NCI-H460 (cell line): ENCODE measurements at regions not wholly inside any gene's neighbourhood (a gene's known extent, or its start where the extent isn't known, plus 50 kb on each side); places are given as distances from the start of the nearest gene placed in this dataset.

Experiments used
- DNase-seq: peaks from one replicate; pipeline ENCODE4 v3.0.0-alpha.2; 2016; ENCODE audit warnings: low read depth; ENCODE audit errors: extremely low read depth

- no peak for DNase-seq
Measured at GRCh38 chr15:35757361-35757760, 211.4 kb upstream of the DPH6 start.

- no peak for DNase-seq
Measured at GRCh38 chr15:35757765-35758164, 211.8 kb upstream of the DPH6 start.

GRCh38 chr15:35764661-35765519, 218.9 kb upstream of the DPH6 start:
- no peak for DNase-seq

GRCh38 chr15:35768949-35769348, 223.0 kb upstream of the DPH6 start:
- DNase-seq: no peak

- DNase-seq: no peak
Measured at GRCh38 chr15:35769656-35770055, 223.7 kb upstream of the DPH6 start.

GRCh38 chr15:35771746-35772442, 225.9 kb upstream of the DPH6 start:
- no peak for DNase-seq

GRCh38 chr15:35774653-35775052, 228.7 kb upstream of the DPH6 start:
- no peak for DNase-seq

GRCh38 chr15:35775471-35775870, 229.5 kb upstream of the DPH6 start:
- no peak for DNase-seq

GRCh38 chr15:35777061-35777460, 231.1 kb upstream of the DPH6 start:
- no peak for DNase-seq

- no peak for DNase-seq
Measured at GRCh38 chr15:35783203-35783602, 237.2 kb upstream of the DPH6 start.

GRCh38 chr15:35784745-35785144, 238.8 kb upstream of the DPH6 start:
- DNase-seq: no peak

GRCh38 chr15:35810007-35810406, 264.0 kb upstream of the DPH6 start:
- no peak for DNase-seq

GRCh38 chr15:35813573-35813972, 267.6 kb upstream of the DPH6 start:
- DNase-seq: no peak

- no peak for DNase-seq
Measured at GRCh38 chr15:35818846-35819245, 272.9 kb upstream of the DPH6 start.

- no peak for DNase-seq
Measured at GRCh38 chr15:35822153-35822552, 276.2 kb upstream of the DPH6 start.

GRCh38 chr15:35827141-35827540, 281.2 kb upstream of the DPH6 start:
- DNase-seq: no peak

- DNase-seq: no peak
Measured at GRCh38 chr15:35827911-35828310, 281.9 kb upstream of the DPH6 start.

GRCh38 chr15:35833581-35833980, 287.6 kb upstream of the DPH6 start:
- DNase-seq: no peak

- DNase-seq: no peak
Measured at GRCh38 chr15:35834216-35834830, 288.4 kb upstream of the DPH6 start.

GRCh38 chr15:35834866-35835265, 288.9 kb upstream of the DPH6 start:
- no peak for DNase-seq

- DNase-seq: no peak
Measured at GRCh38 chr15:35838424-35839111, 292.6 kb upstream of the DPH6 start.
